Superior temporal gyrus (tissue), 1 donor: ENCODE measurements at regions not wholly inside any gene's neighbourhood (a gene's known extent, or its start where the extent isn't known, plus 50 kb on each side); places are given as distances from the start of the nearest gene placed in this dataset.

ENCODE experiments used
- DNase-seq: peaks from one replicate; pipeline ENCODE4 v3.0.0-alpha.2; 2016; ENCODE audit errors: extremely low spot score

DNA sequence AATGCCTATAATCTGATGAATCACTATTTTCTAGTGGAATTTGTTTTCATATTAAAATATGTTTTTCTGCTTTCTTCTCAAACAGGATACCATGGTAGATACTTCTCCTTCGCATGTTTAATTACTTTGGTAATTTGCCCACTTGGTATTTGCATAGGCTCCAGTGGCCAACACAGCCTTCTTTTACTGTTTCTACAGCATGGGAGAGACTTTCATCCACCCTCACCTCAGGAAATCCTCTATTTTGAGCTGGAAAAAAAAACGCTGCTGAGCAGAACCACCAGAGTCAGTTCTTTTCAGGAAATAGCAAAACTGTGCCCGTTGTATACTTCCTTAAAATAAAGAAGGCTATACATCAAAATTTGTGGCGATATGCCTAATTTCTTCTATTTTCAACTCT lies 213.3 kb downstream of the MDFIC start:
- no peak for DNase-seq

DNA sequence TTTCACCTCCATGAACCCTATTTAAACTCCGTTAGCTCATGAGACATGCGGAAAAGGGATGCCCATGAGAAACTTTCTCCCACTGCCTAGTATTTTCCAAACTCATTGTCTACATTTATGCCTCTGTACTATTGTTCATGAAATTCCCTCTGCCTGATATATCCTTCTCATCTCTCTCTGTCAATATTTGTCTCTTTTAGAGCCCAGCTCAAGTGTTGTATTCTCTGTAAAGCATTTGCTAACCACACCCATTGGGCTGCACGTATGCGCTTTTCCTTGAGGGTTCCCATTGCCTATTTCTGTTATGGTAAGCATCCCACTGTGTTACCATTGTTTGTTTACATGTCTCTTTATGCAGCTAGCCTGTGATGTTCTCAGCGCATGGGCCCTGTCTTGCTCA lies 211.4 kb downstream of the MDFIC start:
- no peak for DNase-seq

DNA sequence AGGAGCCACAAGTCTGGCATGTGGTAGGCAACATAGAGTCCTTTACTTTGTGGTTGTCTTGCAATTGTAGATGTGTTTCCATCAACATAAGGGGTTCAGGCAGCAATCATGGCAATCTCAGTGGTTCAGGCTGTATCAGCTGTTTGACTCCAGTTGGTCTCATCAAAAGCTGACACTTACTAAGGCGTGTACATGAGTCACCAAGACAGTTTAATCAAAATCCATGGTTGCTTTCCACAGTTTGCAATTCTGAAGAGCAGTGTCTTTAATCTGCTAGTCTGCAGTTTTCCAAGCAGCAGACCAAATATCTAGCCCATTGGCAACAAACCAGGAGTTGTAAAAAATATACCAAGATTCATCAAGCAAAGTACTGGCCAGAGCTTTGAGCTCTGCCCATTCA lies 210.2 kb downstream of the MDFIC start:
- DNase-seq: no peak

DNA sequence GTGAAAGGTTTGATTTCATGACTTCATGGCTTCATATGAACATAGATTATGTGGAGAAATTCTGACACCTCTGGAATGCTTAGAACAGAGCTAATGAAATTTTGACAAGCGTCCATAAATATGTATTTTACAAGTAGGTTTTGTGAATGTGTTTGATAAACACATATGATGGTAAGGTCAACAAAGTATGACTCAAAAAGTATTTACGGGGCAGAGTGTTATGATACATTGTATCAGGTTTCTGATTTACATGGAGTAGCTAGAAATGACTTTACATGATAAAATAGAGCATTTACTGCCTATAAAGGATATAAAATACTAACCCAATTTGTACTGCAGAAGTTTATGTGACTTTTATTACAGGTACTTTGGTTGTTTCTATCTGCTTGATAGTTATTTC lies 206.3 kb downstream of the MDFIC start:
- DNase-seq: no peak

DNA sequence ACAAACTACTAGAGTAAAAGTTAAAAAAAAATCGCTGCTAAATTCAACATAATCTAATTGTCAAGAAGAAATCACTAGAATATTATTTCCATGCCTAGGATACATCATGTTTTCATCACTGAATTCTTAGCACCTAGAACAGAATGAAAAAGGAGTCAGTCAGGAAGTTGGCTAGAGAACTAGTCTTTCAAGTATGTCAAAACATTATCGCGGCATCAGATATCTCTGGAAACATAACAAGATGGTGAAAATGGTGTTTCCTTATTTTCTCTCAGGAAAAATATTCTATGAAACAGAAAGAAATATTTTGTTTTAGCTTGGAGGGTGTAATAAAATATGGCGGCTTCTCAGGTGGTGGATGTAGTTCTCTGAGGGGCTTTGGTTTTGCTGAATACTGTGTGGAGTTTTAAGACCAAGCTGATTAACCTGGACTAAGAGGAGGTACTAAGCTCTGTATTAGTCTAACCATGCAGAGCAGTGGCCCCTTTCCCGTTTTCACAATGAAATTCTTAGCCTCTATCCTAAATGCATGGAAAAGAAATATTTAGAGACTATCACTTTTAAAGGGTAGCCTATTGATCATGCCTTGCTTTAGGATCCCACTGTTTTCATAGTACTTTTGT lies 205.6 kb downstream of the MDFIC start:
- no peak for DNase-seq

DNA sequence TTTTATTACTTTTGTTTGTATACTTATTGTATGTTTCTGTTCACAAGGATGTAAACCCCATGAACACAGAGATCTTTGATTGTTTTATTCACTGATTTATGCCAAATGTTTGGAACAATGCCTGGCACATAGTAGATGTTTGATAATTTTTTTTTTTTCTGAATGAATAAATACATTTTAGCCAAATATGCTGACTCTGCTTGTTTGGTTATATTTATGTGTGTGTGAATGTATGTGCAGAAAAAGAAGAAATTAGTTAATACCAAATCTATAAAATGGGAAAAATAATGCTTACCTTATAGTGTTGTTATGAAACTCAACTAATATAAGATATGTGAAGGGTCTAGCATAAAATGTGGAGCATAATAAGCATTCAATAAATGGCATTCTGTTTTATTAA lies 203.9 kb downstream of the MDFIC start:
- no peak for DNase-seq

DNA sequence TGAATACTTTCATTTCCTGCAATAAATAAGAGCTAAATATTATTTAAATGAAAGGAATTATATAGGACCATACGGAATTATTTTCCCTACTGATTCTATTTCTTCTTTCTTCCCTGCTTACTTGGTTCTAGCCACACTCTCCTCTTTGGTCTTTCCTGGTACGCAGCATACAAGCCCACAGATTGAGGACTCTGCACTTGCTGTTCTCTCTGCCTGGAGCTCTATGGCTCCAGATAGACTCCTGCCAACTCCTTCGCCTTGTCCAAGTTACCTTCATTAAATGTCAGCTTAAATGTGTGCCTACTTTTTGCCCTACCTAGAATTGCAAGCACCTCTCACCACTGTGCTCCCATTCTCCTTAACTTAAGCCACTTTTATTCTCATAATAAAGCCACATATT lies 203.4 kb downstream of the MDFIC start:
- DNase-seq: no peak

DNA sequence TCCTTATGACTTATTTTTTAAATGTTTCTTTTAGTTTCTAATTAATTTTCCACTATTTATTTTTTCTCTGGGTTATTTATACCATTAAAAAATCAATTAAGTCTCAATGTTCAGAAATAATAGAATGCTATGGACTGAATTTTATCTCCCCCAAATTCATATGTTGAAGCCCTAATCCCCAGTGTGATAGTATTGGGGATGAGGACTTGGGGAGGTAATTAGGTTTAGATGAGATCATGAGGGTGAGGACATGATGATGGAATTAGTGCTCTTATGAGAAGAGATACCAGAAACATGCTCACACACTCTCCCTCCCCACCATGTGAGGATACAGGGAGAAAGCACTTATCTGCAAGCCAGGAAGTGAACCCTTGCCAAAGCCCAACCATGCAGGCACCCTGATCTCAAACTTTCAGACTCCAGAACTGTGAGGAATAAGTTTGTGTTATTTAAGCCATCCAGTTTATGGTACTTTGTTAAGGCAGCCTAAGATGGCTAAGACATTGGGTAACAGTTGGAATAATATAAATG lies 202.6 kb downstream of the MDFIC start:
- DNase-seq: no peak

DNA sequence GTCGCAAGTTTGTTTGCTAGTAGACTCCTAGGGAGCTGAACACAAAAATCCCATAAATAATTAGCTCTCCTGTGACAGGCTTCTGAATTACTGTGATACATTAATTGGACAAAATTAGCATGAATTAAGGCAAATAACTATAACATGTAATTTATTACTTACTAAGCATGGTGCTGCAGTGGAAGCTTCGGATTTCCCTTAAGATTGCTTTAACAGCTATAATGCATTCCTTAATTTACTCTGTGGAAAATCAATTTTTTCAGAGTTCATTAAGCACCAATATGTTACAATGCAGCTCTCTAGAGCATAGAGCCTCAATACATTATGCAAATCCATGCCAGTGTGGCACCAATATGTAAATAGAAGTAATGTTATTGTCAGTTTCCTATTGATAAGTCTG lies 201.5 kb downstream of the MDFIC start:
- DNase-seq: no peak

DNA sequence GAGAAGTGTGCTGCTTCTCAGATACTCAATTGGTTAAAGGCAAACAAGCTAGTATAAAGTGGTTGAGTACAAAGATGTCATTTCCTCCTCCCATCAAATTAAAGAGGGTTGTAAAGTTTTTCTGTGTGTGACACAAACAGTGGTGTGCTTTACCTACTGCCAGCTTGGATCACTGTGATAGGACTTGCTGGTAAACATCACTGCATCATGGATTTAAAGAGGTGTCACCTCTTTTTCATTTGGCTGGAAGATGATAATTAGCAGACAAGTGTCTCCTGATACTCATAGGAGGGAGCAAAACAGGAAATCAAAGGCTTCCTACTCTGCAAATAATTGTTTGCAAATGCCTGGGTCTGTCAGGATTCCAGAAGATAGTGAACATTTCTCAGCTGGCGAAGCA lies 200.5 kb downstream of the MDFIC start:
- DNase-seq: no peak

DNA sequence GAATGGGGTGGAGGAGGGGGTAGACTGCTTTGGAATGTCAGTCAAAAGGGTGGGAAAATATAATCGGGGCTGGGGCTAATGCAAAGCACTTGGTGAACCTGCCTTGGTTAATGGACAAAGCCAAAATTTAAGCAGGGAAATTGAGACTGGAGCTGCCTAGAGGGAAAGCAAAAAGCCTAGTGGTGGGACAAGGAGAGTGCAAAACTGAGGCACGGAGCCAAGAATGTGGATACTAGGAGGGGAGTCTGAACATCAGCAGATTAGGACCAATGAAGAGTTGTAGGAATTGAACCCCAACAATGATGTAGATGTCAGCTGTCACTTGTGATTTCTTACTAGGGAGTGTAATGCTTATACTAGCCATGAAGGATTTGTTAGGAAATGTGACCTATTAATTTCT lies 195.9 kb downstream of the MDFIC start:
- no peak for DNase-seq

DNA sequence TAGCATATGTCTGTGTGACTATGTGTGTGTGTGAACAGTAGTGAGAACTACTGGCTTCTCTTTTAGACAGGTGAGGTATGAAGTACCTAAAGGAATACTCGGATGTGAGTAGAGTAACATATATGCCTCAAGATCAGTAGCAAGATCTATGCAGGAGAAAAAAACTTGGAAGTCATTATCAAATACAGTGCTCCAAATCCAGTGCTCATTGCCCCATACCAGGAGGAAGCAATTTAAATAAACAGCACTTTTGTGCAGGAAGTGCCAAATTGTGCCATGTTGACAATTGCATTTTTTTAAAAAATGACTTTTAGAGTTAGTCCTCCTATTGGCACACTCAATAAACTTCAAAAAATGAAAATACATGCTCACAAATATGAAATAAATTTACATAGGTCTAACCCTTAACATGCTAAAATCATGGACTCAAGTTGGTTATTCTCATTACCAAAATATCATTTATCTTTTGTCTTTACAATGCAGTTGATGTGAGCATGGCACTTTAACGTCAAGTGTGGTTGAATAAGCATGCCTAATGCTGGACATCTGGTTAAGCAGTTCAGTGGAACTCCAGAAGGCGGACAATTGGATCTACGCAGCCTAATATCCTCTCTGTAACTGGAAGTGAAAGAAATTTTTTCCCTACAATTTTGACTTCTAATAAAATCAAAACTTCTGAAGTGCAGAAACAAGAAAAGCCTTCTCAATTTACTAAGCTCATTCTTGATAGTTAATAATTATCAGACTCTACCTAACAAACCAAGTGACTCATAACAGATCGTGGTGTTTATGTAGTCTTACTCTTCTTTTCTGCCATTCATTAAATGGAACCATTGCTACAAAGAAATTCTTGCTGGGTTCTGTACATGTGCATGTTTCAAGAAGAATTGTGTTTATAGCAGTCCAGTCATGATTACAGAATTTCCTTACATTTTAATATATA lies 195.2 kb downstream of the MDFIC start:
- DNase-seq: no peak

DNA sequence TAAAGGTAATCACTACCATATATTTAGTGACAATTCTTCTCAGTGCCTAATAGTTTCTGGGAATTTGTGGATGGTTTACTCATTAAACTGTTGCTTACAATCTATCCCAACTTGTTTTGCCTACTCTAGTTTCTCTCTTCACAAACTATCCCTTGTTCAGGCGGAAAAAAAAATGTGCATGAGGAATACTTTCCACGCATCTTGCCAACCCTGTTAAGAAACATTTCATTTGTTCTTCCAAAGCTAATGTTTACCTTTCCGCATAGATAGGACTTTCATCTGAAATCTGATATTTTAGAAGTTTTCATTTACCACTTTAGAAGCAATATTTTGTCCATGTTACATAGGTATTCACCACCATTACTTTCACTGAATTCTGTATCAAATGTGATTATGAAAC lies 191.9 kb downstream of the MDFIC start:
- no peak for DNase-seq

DNA sequence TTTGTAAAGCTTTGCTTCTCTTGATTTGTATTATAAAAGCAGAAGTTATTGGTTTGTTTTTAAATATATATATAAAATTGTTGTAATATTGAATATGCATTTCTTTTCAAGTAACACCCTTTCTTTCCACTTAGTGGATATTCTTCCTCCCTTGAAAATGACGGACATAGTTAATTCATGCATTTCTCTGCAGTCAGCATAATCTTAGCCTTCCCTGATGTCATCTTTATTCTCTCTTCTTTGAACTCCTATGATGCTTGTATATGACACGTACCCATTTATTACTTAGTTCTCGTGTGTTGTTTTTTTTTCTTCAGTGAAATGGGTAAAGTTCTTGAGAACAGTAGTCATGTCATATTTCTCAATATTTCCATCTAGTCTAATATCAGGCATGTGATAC lies 191.2 kb downstream of the MDFIC start:
- DNase-seq: no peak

DNA sequence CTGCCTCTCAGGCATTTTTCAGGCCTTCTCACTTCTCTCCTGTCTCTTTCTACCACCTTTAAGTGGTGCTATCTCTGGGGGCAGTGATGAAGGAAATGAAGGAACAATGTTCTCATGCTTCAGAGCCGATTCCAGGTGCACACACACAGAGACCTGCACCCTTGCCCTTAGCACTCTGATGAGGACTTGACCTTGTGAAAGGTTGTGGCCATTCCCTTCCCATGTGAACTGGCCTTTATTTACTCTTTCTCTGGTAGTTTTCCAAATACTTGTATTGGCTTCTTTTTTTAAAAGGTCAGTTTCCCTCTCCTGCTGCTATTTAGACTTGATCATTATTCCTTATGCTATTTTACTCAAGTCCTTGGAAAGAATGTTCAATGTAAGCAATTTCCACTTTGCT lies 188.6 kb downstream of the MDFIC start:
- DNase-seq: no peak

DNA sequence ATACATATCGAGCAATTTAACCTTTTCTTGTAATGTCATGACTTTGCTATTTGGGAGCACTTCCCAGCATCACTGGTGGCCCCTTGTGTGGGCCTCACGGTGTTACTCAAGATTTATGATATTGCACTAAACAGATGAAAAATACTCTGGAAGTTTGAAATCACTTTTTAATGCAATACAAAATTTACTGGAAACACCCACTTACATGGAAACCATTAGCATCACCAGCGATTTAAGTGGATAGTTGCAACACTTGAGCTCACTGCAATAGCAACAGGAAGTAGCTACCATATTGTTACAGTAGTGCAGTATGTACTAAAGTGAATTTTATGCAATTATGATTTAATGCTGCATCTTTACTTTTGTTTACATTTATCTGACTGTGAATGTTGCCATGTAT lies 184.4 kb downstream of the MDFIC start:
- no peak for DNase-seq

DNA sequence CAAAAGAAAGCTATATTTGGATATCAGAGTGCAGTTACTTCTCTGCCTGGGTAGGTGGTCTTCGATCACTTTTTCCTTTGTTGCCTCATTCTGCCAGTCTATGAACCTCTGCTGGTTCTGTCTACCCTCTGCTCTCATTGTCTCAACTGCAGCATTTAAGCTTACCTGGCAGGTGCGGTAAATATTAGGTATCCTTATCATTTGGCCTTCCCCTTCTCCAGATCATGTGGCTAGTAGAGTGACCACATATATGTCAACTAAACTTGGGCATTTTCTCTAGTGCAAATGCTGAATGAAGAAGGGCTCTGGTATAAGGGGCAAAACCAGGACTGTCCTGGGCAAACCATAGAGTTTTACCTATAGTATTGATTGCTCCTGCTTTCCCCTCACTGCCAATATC lies 180.8 kb downstream of the MDFIC start:
- DNase-seq: no peak

DNA sequence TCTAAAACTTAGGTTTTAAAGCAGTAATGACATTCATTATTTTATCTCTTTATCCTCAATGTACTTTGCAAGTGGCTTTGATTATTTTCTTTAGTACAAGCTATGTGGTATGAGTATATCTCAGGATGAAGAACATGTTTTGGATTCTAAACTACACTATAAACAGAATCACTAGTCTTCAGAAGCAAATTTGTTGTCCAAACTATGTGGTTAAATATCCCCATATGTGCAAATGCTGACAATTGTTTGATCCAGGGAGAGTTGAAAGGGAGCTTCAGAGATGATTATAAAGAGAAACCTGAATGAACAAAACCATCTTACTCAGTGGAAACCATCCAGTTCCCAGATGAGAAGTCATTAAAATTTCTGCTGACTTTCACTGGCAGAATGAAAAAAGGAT lies 179.3 kb downstream of the MDFIC start:
- DNase-seq: no peak

DNA sequence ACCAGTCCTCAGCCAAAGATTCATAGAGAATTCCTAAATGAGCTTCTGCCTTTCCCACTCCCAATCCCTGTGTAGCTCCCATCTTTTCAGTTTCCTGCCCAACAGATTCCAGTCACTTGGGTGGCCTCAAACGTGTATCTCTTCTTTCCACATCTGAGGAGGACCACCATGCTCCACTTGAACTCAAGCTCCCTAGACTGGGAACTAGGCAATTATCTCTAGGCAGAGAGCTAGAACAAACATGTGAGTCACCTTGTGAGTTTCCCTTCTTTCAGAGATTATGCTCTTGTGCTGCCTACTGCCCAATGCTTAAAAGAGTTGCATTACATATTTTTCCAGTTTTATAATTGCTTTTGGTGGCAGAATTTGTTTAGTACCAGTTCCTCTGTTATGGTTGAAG lies 178.0 kb downstream of the MDFIC start:
- no peak for DNase-seq

DNA sequence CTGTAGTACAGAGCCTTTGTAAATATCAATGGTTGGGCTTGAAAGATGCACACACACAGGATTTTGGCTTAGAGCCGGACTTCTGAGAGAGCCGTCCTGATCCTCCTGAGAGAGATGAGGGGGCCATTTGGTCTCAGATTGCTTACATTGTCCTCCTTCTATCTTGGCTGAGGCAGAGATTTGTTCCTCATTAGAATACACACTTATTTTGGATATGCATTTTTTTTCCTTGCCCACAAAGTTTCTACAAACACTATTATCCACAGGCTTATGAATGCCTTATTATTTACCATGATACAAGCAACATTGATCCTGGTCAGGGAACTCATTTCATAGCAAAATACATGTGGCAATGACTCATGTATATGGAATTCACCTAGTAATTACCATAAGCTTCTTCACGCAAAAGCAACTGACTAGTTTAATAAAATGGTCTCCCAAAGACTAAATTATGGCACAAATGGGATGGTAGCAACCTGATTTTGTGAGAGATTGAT lies 175.3 kb downstream of the MDFIC start:
- no peak for DNase-seq

DNA sequence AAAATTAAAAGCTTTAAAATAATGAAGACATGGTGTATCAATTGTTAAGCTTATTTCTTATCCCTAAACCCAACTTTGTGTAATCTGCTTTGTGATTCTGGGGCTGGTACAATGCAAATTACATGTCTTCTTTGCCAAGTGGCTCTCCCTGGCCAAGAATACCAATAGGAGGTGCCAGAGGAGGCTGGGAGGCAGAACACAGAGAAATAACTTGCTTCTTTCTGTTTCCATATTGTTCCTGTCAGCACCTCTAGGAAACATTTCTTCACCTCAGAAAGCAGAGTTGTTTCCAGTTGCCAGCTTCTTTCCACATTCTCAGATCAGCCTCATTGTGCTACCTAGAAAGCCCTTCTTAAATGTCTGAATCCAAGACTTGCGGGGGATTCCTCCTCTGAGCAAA lies 174.4 kb downstream of the MDFIC start:
- no peak for DNase-seq

DNA sequence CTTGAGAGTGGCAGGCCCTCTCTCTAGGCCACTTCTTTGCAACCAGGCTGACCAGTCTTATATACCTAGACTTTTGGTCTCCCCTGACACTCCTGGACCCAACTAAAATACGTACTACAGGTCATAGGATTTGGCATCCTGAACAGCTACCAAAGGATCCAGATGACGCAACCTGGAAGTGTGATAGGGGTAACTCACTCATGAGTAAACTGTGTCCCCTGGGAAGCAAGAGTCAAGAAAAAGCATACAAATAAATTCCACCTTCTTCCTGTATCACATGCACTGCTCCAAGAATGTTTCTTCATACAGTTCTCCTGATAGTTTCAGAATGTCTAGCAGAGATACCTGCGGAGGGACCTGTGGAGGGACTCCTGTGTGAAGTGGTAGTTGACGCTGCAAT lies 172.3 kb downstream of the MDFIC start:
- no peak for DNase-seq

DNA sequence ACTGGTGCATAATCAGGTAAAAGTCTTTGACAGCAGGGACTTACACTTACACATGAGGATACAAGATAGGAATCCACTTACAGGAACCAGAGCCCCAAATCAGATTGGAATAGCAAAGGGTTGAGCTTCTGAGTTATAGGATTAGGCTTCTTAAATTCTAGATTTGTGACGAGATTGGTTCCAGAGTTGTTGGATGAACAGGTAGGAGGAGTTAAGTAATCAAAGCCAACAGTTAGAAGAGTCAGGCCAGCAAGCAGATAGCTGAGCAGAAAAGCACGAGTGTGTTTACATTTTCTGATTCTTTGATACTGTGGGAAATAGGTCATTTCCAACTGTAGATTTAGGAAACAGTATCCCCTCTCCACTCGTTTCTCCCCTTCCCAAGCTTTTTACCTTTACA lies 167.0 kb downstream of the MDFIC start:
- DNase-seq: no peak
